ENCODE measurements at regions not wholly inside any gene's neighbourhood (a gene's known extent, or its start where the extent isn't known, plus 50 kb on each side); places are given as distances from the start of the nearest gene placed in this dataset.

DNA sequence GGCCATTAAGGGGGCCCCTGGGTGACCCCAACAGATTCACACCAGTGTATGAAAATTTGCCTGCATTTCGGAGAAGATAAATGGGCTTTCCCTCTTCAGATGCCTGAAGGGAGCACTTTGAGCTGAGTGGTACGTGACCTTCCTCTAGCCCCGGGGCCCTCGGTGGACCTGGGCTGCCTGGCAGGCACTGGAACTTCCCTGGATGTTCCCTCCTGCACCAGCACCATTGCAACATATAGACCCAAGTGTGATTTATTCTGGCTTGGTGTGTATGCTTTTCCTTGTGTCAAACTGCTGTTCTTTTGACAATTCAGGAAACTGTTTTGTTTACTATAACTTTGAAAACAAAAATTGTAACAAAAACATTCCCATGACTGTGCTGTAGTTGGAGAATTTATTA is 93.8 kb downstream of the TNFRSF13B start:
- Histone ChIP-seq H3K36me3 (ENCODE audit: control insufficient read depth in 4 of 4, insufficient read depth in 3 of 4, low read depth in 1 of 4, low read length in 3 of 4) (no peaks in the 10 kb centered on the region), H3K27me3 (ENCODE audit: control insufficient read depth in 4 of 4, insufficient read depth in 4 of 4, low read length in 3 of 4) (no peaks in the 10 kb centered on the region), H3K27ac (ENCODE audit: low read depth in 1 of 2, low read length in 2 of 2) (no peak overlapping the region), H3K4me1 (ENCODE audit: control insufficient read depth in 4 of 4, insufficient read depth in 4 of 4, low read length in 3 of 4) (peaks cover 5 to 19% (median 14%) of the 10 kb centered on the region in 4 donors), H3K9me3 (ENCODE audit: control insufficient read depth in 4 of 4, low read length in 3 of 4) (peaks cover 0 to 6% (median 0%) of the 10 kb centered on the region in 4 donors), H3K4me3 (ENCODE audit: low read depth in 1 of 3, low read length in 3 of 3) (no peak overlapping the region), H3K9ac (ENCODE audit: low read depth in 1 of 2, low read length in 2 of 2) (no peak overlapping the region)
- TF ChIP-seq RXRA (IDR thresholded peaks at IDR 0.05), result no peak
- TF ChIP-seq, protein P1, sequence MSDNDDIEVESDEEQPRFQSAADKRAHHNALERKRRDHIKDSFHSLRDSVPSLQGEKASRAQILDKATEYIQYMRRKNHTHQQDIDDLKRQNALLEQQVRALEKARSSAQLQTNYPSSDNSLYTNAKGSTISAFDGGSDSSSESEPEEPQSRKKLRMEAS (IDR thresholded peaks at IDR 0.05), result no peak
- no peak for TF ChIP-seq HNF4A (conservative IDR thresholded peaks at IDR 0.05)
- TF ChIP-seq TAF1 (conservative IDR thresholded peaks at IDR 0.05), result no peak
- TF ChIP-seq, protein P2, sequence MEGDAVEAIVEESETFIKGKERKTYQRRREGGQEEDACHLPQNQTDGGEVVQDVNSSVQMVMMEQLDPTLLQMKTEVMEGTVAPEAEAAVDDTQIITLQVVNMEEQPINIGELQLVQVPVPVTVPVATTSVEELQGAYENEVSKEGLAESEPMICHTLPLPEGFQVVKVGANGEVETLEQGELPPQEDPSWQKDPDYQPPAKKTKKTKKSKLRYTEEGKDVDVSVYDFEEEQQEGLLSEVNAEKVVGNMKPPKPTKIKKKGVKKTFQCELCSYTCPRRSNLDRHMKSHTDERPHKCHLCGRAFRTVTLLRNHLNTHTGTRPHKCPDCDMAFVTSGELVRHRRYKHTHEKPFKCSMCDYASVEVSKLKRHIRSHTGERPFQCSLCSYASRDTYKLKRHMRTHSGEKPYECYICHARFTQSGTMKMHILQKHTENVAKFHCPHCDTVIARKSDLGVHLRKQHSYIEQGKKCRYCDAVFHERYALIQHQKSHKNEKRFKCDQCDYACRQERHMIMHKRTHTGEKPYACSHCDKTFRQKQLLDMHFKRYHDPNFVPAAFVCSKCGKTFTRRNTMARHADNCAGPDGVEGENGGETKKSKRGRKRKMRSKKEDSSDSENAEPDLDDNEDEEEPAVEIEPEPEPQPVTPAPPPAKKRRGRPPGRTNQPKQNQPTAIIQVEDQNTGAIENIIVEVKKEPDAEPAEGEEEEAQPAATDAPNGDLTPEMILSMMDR (IDR thresholded peaks at IDR 0.05; ENCODE audit: low read depth, low read length, missing input control), result no peak
- no peak for TF ChIP-seq RAD21 (IDR thresholded peaks at IDR 0.05)
- no peak for TF ChIP-seq SP1 (IDR thresholded peaks at IDR 0.05)
- TF ChIP-seq FOXA1 (IDR thresholded peaks at IDR 0.05), result no peak
- TF ChIP-seq, protein P3, sequence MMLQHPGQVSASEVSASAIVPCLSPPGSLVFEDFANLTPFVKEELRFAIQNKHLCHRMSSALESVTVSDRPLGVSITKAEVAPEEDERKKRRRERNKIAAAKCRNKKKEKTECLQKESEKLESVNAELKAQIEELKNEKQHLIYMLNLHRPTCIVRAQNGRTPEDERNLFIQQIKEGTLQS (IDR thresholded peaks at IDR 0.05), result no peak
- TF ChIP-seq YY1 (IDR thresholded peaks at IDR 0.05), result no peak
- TF ChIP-seq, protein P4, sequence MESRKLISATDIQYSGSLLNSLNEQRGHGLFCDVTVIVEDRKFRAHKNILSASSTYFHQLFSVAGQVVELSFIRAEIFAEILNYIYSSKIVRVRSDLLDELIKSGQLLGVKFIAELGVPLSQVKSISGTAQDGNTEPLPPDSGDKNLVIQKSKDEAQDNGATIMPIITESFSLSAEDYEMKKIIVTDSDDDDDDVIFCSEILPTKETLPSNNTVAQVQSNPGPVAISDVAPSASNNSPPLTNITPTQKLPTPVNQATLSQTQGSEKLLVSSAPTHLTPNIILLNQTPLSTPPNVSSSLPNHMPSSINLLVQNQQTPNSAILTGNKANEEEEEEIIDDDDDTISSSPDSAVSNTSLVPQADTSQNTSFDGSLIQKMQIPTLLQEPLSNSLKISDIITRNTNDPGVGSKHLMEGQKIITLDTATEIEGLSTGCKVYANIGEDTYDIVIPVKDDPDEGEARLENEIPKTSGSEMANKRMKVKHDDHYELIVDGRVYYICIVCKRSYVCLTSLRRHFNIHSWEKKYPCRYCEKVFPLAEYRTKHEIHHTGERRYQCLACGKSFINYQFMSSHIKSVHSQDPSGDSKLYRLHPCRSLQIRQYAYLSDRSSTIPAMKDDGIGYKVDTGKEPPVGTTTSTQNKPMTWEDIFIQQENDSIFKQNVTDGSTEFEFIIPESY (IDR thresholded peaks at IDR 0.05), result no peak
- no peak for TF ChIP-seq GABPA (IDR thresholded peaks at IDR 0.05 in 1 of 2, conservative IDR thresholded peaks at IDR 0.05 in 1 of 2)
- no peak for TF ChIP-seq EGR1 (IDR thresholded peaks at IDR 0.05; ENCODE audit: low read depth in 2 of 2)
- TF ChIP-seq, protein P5, sequence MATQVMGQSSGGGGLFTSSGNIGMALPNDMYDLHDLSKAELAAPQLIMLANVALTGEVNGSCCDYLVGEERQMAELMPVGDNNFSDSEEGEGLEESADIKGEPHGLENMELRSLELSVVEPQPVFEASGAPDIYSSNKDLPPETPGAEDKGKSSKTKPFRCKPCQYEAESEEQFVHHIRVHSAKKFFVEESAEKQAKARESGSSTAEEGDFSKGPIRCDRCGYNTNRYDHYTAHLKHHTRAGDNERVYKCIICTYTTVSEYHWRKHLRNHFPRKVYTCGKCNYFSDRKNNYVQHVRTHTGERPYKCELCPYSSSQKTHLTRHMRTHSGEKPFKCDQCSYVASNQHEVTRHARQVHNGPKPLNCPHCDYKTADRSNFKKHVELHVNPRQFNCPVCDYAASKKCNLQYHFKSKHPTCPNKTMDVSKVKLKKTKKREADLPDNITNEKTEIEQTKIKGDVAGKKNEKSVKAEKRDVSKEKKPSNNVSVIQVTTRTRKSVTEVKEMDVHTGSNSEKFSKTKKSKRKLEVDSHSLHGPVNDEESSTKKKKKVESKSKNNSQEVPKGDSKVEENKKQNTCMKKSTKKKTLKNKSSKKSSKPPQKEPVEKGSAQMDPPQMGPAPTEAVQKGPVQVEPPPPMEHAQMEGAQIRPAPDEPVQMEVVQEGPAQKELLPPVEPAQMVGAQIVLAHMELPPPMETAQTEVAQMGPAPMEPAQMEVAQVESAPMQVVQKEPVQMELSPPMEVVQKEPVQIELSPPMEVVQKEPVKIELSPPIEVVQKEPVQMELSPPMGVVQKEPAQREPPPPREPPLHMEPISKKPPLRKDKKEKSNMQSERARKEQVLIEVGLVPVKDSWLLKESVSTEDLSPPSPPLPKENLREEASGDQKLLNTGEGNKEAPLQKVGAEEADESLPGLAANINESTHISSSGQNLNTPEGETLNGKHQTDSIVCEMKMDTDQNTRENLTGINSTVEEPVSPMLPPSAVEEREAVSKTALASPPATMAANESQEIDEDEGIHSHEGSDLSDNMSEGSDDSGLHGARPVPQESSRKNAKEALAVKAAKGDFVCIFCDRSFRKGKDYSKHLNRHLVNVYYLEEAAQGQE (IDR thresholded peaks at IDR 0.05), result no peak
- WGBS, result 85% methylated on average over 4 of the region's 4 CpGs
- no peak for DNase-seq (ENCODE audit: low spot score)

DNA sequence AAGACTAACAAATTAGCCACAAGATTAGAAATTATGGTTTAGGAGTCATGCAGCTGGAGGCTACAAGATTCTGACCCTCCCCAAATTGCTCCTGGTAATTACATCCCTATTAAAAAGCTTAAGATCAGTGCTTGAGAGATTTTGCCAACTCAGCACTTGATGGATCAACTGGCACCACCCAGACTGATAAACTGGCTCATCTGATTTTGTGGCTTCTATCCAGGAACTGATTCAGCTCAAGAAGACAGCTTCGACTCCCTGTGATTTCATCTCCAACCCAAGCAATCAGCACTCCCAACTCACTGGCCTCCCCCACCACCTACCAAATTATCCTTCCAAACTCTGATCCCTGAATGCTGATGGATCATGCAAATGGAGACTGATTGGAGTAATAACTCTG is 94.8 kb downstream of the TNFRSF13B start:
- Histone ChIP-seq H3K9me3 (ENCODE audit: control insufficient read depth in 4 of 4, low read length in 3 of 4) (peaks cover 0 to 6% (median 0%) of the 10 kb centered on the region in 4 donors), H3K27ac (ENCODE audit: low read depth in 1 of 2, low read length in 2 of 2) (no peak overlapping the region), H3K4me3 (ENCODE audit: low read depth in 1 of 3, low read length in 3 of 3) (no peak overlapping the region), H3K4me1 (ENCODE audit: control insufficient read depth in 4 of 4, insufficient read depth in 4 of 4, low read length in 3 of 4) (peaks cover 6 to 26% (median 22%) of the 10 kb centered on the region in 4 donors), H3K27me3 (ENCODE audit: control insufficient read depth in 4 of 4, insufficient read depth in 4 of 4, low read length in 3 of 4) (no peaks in the 10 kb centered on the region), H3K36me3 (ENCODE audit: control insufficient read depth in 4 of 4, insufficient read depth in 3 of 4, low read depth in 1 of 4, low read length in 3 of 4) (no peaks in the 10 kb centered on the region), H3K9ac (ENCODE audit: low read depth in 1 of 2, low read length in 2 of 2) (no peak overlapping the region)
- no peak for DNase-seq (ENCODE audit: low spot score)
- no peak for TF ChIP-seq JUND (IDR thresholded peaks at IDR 0.05)
- TF ChIP-seq TAF1 (conservative IDR thresholded peaks at IDR 0.05), result no peak
- TF ChIP-seq NR2F2 (IDR thresholded peaks at IDR 0.05), result no peak
- TF ChIP-seq EGR1 (IDR thresholded peaks at IDR 0.05; ENCODE audit: low read depth in 2 of 2), result no peak
- whole genome bisulfite sequencing, result 82% methylated on average over 1 of the region's 1 CpG

All from liver (tissue), 8 donors.